22Rv1 (cell line): ENCODE measurements at regions not wholly inside any gene's neighbourhood (a gene's known extent, or its start where the extent isn't known, plus 50 kb on each side); places are given as distances from the start of the nearest gene placed in this dataset.

ENCODE experiments used
- CTCF ChIP-seq: fragments of 450-650 bp; IDR thresholded peaks from 2 replicates; pipeline ENCODE4 v1.5.1; 2017; ENCODE audit warnings: mild to moderate bottlenecking
- ZFX ChIP-seq: fragments of 450-650 bp; IDR thresholded peaks from 2 replicates; pipeline ENCODE4 v1.6.1; 2017; ENCODE audit warnings: antibody characterized with exemption, borderline replicate concordance

DNA sequence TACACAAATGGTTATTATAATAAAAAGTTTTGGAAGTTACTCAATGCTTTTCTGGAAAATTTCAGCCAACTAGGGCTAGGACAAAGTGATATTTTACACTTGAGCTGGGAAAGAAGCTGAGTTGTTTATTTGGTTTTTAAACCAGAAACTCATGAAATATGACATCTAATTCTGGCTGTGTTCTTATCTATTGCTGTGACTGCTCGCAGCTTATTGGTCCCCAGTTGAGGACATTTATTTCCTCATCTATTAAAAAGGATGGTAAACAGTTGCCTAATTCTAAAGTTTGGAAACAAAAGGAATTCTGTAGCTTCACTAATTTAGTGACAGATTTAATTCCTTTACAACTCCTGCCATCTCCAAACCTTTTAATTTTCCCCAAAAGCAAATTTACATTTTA is 487.6 kb upstream of the IL12A start:
- TF ChIP-seq CTCF: no peak
- no peak for TF ChIP-seq ZFX
